ENCODE measurements at regions not wholly inside any gene's neighbourhood (a gene's known extent, or its start where the extent isn't known, plus 50 kb on each side); places are given as distances from the start of the nearest gene placed in this dataset.

- Histone ChIP-seq H3K4me2 (ENCODE audit: low read length) (no peak overlapping the region), H3K9ac (ENCODE audit: low read depth, low read length) (no peak overlapping the region)
These were observed 181.7 kb upstream of the MME start for GRCh38 chr3:154898443-154898842.

DNA sequence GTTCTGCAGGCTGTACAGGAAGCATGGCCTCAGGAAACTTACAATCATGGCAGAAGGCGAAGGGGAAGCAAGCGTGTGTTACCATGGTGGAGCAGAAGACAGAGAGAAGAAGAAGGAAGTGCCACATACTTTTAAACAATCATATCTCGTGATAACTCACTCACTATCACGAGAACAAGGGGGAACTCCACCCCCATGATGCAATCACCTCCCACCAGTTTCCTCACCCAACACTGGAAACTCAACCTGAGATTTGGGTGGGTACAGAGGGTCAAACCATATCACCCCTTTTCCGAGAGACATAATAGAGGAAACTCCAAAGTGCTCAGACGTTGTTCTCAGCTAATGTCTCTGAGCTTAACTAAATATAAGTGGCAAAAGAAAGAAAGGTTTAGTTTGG, 186.3 kb upstream of the MME start:
- Histone ChIP-seq H3K4me2 (ENCODE audit: low read length) (no peak overlapping the region), H3K36me3 (ENCODE audit: insufficient read depth, low read length) (no peaks in the 10 kb centered on the region), H3K4me1 (ENCODE audit: control insufficient read depth, insufficient read depth, low read length) (no peaks in the 10 kb centered on the region), H3K9ac (ENCODE audit: low read depth, low read length) (no peak overlapping the region), H3K9me3 (replicated peaks; ENCODE audit: low read length) (no peaks in the 10 kb centered on the region), H3K4me3 (ENCODE audit: low read length) (no peak overlapping the region), H3K27me3 (ENCODE audit: control insufficient read depth, insufficient read depth, low read length) (no peaks in the 10 kb centered on the region)

More at GRCh38 chr3:154898443-154898842, 181.7 kb upstream of the MME start:
- no peaks in the 10 kb centered on the region for H3K36me3 ChIP-seq (ENCODE audit: insufficient read depth, low read length)
- H3K4me1 ChIP-seq (ENCODE audit: control insufficient read depth, insufficient read depth, low read length): no peaks in the 10 kb centered on the region
- no peaks in the 10 kb centered on the region for H3K9me3 ChIP-seq (replicated peaks; ENCODE audit: low read length)
- no peaks in the 10 kb centered on the region for H3K27me3 ChIP-seq (ENCODE audit: control insufficient read depth, insufficient read depth, low read length)
- no peak overlapping the region for H3K4me3 ChIP-seq (ENCODE audit: low read length)

GRCh38 chr3:154889227-154889634, 190.9 kb upstream of the MME start:
- Histone ChIP-seq H3K27me3 (ENCODE audit: control insufficient read depth, insufficient read depth, low read length) (no peaks in the 10 kb centered on the region), H3K4me3 (ENCODE audit: low read length) (no peak overlapping the region), H3K36me3 (ENCODE audit: insufficient read depth, low read length) (no peaks in the 10 kb centered on the region), H3K9ac (ENCODE audit: low read depth, low read length) (no peak overlapping the region), H3K4me2 (ENCODE audit: low read length) (no peak overlapping the region), H3K9me3 (replicated peaks; ENCODE audit: low read length) (no peaks in the 10 kb centered on the region), H3K4me1 (ENCODE audit: control insufficient read depth, insufficient read depth, low read length) (peaks cover 20% of the 10 kb centered on the region)

- Histone ChIP-seq H3K36me3 (ENCODE audit: insufficient read depth, low read length) (no peaks in the 10 kb centered on the region), H3K4me3 (ENCODE audit: low read length) (no peak overlapping the region), H3K9me3 (replicated peaks; ENCODE audit: low read length) (no peaks in the 10 kb centered on the region), H3K4me1 (ENCODE audit: control insufficient read depth, insufficient read depth, low read length) (peaks cover 20% of the 10 kb centered on the region), H3K27me3 (ENCODE audit: control insufficient read depth, insufficient read depth, low read length) (no peaks in the 10 kb centered on the region), H3K9ac (ENCODE audit: low read depth, low read length) (no peak overlapping the region), H3K4me2 (ENCODE audit: low read length) (no peak overlapping the region)
These were observed 192.2 kb upstream of the MME start for GRCh38 chr3:154887869-154888268.

DNA sequence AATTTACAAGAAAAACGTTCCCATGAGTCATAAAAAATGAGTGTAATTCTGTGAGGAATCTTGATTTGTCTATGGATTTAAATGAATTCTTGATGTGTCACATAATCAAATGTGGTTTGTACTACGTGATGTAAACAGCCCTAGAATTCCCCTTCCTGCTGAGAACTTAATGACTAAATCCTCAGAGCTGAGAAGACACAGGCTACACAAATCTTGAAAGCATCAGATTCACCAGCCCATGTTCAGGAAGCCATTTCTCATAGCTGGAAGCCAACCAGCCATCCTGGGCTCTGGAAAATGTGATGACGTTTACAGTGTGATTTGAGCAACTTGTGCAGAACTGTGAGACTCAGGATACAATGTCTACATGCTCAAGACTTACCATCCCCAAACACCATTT, 193.7 kb upstream of the MME start:
- Histone ChIP-seq H3K36me3 (ENCODE audit: insufficient read depth, low read length) (no peaks in the 10 kb centered on the region), H3K9ac (ENCODE audit: low read depth, low read length) (peak overlapping the region; percentile 69), H3K9me3 (replicated peaks; ENCODE audit: low read length) (no peaks in the 10 kb centered on the region)

DNA sequence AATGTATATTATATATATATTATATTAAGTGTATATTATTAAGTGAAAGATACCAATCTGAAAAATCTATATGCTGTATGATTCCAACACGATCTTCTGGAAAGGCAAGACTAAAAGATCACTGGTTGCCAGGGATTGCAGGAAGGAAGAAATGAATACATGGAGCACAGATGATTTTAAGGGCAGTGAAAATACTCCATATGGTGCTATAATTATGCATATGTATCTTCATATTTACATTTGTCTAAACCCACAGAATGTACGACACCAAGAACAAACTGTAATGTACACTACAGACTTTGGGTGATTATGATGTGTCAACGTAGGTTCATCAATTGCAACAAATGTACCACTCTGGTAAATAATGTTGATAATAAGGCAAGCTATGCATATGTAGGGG, 194.7 kb upstream of the MME start:
- Histone ChIP-seq H3K27me3 (ENCODE audit: control insufficient read depth, insufficient read depth, low read length) (no peaks in the 10 kb centered on the region), H3K9ac (ENCODE audit: low read depth, low read length) (peak overlapping the region; percentile 69), H3K4me3 (ENCODE audit: low read length) (no peak overlapping the region), H3K9me3 (replicated peaks; ENCODE audit: low read length) (no peaks in the 10 kb centered on the region), H3K4me2 (ENCODE audit: low read length) (no peak overlapping the region), H3K4me1 (ENCODE audit: control insufficient read depth, insufficient read depth, low read length) (peaks cover 20% of the 10 kb centered on the region), H3K36me3 (ENCODE audit: insufficient read depth, low read length) (no peaks in the 10 kb centered on the region)

More for the DNA sequence above, 193.7 kb upstream of the MME start:
- H3K4me3 ChIP-seq (ENCODE audit: low read length): peak overlapping the region; percentile 10
- H3K27me3 ChIP-seq (ENCODE audit: control insufficient read depth, insufficient read depth, low read length): no peaks in the 10 kb centered on the region
- H3K4me1 ChIP-seq (ENCODE audit: control insufficient read depth, insufficient read depth, low read length): peaks cover 20% of the 10 kb centered on the region
- peak overlapping the region; percentile 45 for H3K4me2 ChIP-seq (ENCODE audit: low read length)

- Histone ChIP-seq H3K9me3 (replicated peaks; ENCODE audit: low read length) (no peaks in the 10 kb centered on the region), H3K27me3 (ENCODE audit: control insufficient read depth, insufficient read depth, low read length) (no peaks in the 10 kb centered on the region), H3K9ac (ENCODE audit: low read depth, low read length) (no peak overlapping the region), H3K4me3 (ENCODE audit: low read length) (no peak overlapping the region), H3K4me2 (ENCODE audit: low read length) (no peak overlapping the region), H3K4me1 (ENCODE audit: control insufficient read depth, insufficient read depth, low read length) (peaks cover 20% of the 10 kb centered on the region), H3K36me3 (ENCODE audit: insufficient read depth, low read length) (no peaks in the 10 kb centered on the region)
These were observed 195.2 kb upstream of the MME start for GRCh38 chr3:154884952-154885351.

GRCh38 chr3:154875142-154875541, 205.0 kb upstream of the MME start:
- Histone ChIP-seq H3K4me1 (ENCODE audit: control insufficient read depth, insufficient read depth, low read length) (no peaks in the 10 kb centered on the region), H3K4me2 (ENCODE audit: low read length) (no peak overlapping the region), H3K9me3 (replicated peaks; ENCODE audit: low read length) (no peaks in the 10 kb centered on the region), H3K27me3 (ENCODE audit: control insufficient read depth, insufficient read depth, low read length) (no peaks in the 10 kb centered on the region), H3K4me3 (ENCODE audit: low read length) (no peak overlapping the region), H3K9ac (ENCODE audit: low read depth, low read length) (no peak overlapping the region), H3K36me3 (ENCODE audit: insufficient read depth, low read length) (no peaks in the 10 kb centered on the region)

DNA sequence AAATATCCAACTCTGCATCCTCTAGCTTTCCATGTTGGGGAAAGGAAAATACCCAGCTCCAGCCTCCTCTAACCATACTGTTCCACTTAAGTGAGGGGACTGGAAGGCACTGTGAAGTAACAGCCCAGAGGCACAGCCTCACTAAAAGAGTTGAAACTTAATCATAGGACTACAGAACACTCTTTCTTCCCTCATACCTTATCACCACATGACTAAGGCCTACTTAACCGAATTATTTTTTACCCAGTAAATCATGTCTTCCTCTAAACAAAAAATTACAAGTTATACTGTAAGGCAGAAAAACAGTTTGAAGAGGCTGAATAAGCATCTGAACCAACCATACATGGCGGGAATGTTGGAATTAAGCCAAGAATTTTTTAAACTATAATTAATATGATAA, 207.4 kb upstream of the MME start:
- Histone ChIP-seq H3K9me3 (replicated peaks; ENCODE audit: low read length) (no peaks in the 10 kb centered on the region), H3K36me3 (ENCODE audit: insufficient read depth, low read length) (no peaks in the 10 kb centered on the region), H3K4me2 (ENCODE audit: low read length) (no peak overlapping the region), H3K27me3 (ENCODE audit: control insufficient read depth, insufficient read depth, low read length) (no peaks in the 10 kb centered on the region), H3K4me3 (ENCODE audit: low read length) (no peak overlapping the region), H3K9ac (ENCODE audit: low read depth, low read length) (no peak overlapping the region), H3K4me1 (ENCODE audit: control insufficient read depth, insufficient read depth, low read length) (no peaks in the 10 kb centered on the region)

GRCh38 chr3:154872074-154872473, 208.0 kb upstream of the MME start:
- Histone ChIP-seq H3K9ac (ENCODE audit: low read depth, low read length) (no peak overlapping the region), H3K4me1 (ENCODE audit: control insufficient read depth, insufficient read depth, low read length) (no peaks in the 10 kb centered on the region), H3K9me3 (replicated peaks; ENCODE audit: low read length) (no peaks in the 10 kb centered on the region), H3K4me3 (ENCODE audit: low read length) (no peak overlapping the region), H3K4me2 (ENCODE audit: low read length) (no peak overlapping the region), H3K36me3 (ENCODE audit: insufficient read depth, low read length) (no peaks in the 10 kb centered on the region), H3K27me3 (ENCODE audit: control insufficient read depth, insufficient read depth, low read length) (no peaks in the 10 kb centered on the region)

- H3K9me3 ChIP-seq (replicated peaks; ENCODE audit: low read length): no peaks in the 10 kb centered on the region
These were observed 215.2 kb upstream of the MME start for GRCh38 chr3:154864947-154865346.

DNA sequence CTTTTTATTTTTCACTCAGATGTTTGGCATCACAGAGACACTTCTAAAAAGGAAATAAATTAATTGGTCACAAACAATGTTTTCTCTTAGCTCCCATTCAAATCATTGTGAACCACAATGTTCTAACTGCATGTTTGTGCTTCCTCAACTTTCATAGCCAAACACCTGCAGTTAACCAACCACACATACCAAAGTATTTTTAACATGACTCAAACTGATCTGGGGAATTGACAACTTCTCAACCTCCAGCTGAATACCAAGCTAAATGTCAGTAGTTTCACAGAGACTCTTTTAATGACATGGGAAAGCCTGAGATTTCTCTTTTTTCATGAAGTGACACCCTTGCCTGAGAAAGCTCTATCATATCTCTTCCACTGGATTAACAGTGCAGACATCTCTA, 217.9 kb upstream of the MME start:
- Histone ChIP-seq H3K27me3 (ENCODE audit: control insufficient read depth, insufficient read depth, low read length) (no peaks in the 10 kb centered on the region), H3K4me2 (ENCODE audit: low read length) (no peak overlapping the region), H3K36me3 (ENCODE audit: insufficient read depth, low read length) (no peaks in the 10 kb centered on the region), H3K4me1 (ENCODE audit: control insufficient read depth, insufficient read depth, low read length) (no peaks in the 10 kb centered on the region), H3K9ac (ENCODE audit: low read depth, low read length) (no peak overlapping the region), H3K4me3 (ENCODE audit: low read length) (no peak overlapping the region), H3K9me3 (replicated peaks; ENCODE audit: low read length) (no peaks in the 10 kb centered on the region)

More at GRCh38 chr3:154864947-154865346, 215.2 kb upstream of the MME start:
- H3K4me2 ChIP-seq (ENCODE audit: low read length): no peak overlapping the region
- H3K9ac ChIP-seq (ENCODE audit: low read depth, low read length): no peak overlapping the region
- no peaks in the 10 kb centered on the region for H3K27me3 ChIP-seq (ENCODE audit: control insufficient read depth, insufficient read depth, low read length)
- H3K4me3 ChIP-seq (ENCODE audit: low read length): no peak overlapping the region
- no peaks in the 10 kb centered on the region for H3K36me3 ChIP-seq (ENCODE audit: insufficient read depth, low read length)
- H3K4me1 ChIP-seq (ENCODE audit: control insufficient read depth, insufficient read depth, low read length): no peaks in the 10 kb centered on the region
